ENCODE measurements at regions not wholly inside any gene's neighbourhood (a gene's known extent, or its start where the extent isn't known, plus 50 kb on each side); places are given as distances from the start of the nearest gene placed in this dataset.

DNA sequence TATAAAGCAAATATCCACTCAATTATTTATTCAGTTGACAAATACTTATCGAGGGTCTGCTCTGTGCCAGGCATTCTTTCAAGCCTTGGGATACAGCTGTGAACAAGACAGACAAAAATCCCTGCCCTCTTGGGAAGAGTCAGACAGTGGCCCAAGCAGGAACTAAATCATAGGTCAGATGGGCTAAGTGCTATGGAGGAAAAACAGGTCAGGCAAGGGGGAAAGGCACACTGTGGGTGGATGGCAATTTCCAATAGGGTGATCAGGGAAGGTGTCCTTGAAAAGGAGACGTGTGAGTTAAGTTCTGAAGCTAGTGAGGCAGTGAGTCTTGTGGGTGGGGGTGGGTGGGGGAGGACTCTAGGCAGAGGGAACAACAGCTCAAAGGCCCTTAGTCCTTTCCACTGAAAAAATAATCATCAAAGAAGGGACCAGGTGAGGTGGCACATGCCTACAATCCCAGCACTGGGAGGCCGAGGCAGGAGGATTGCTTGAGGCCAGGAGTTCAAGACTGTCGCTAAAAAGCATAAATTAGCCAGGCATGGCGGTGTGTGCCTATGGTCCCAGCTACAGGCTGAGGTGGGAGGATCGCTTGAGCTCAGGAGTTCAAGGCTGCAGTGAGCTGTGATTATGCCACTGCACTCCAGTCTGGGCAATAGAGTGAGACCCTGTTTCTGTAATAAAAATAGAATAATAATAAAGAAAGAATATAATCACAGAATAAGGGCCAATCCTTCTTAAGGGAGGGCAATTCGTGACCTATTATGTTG lies 95.2 kb upstream of the CPEB4 start:
- Mint-ChIP-seq H3K36me3 (ENCODE audit: unreplicated experiment) (peaks cover 6% of the 10 kb centered on the region), H3K27me3 (ENCODE audit: unreplicated experiment) (peaks cover 10% of the 10 kb centered on the region), H3K27ac (ENCODE audit: unreplicated experiment) (no peak overlapping the region), H3K9me3 (ENCODE audit: unreplicated experiment) (peaks cover 3% of the 10 kb centered on the region), H3K4me3 (ENCODE audit: unreplicated experiment) (no peak overlapping the region), H3K4me1 (ENCODE audit: low read depth, unreplicated experiment) (peaks cover 3% of the 10 kb centered on the region)
- no peak for TF ChIP-seq CTCF (IDR thresholded peaks at IDR 0.05; ENCODE audit: partially characterized antibody, unreplicated experiment)
- no peak for DNase-seq

- Mint-ChIP-seq H3K36me3 (ENCODE audit: unreplicated experiment) (peaks cover 6% of the 10 kb centered on the region), H3K27me3 (ENCODE audit: unreplicated experiment) (peaks cover 10% of the 10 kb centered on the region)
These were observed 94.3 kb upstream of the CPEB4 start for GRCh38 chr5:173793648-173794548.

DNA sequence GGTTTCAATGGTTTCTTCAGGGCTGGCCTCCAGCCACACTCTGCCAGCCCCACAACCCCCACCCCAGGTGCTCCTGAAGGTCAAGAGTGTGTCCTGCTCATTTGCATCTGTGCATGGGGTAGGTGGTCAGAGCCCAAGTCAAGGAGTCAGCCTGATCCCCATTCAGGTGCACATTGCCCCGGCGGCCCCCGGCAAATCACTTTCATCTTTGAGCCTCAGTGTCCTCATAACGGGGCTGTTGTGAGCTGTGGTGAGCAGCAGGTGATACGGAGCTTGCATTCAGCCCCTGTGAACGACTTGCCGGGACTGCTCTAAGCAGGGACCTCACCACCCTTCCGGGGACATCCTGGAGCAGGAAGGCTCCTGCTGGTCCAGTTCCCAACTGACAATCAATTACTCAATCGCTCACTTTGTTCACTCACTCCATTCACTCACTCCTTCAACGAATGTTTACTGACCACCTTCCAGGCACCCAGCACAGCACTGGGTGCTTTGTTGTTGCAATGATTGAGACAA lies 93.2 kb upstream of the CPEB4 start:
- no peak overlapping the region for H3K27ac Mint-ChIP-seq (ENCODE audit: unreplicated experiment)
- DNase-seq: no peak
- no peak overlapping the region for H3K4me3 Mint-ChIP-seq (ENCODE audit: unreplicated experiment)
- peaks cover 6% of the 10 kb centered on the region for H3K36me3 Mint-ChIP-seq (ENCODE audit: unreplicated experiment)
- peaks cover 3% of the 10 kb centered on the region for H3K9me3 Mint-ChIP-seq (ENCODE audit: unreplicated experiment)
- peaks cover 6% of the 10 kb centered on the region for H3K27me3 Mint-ChIP-seq (ENCODE audit: unreplicated experiment)
- H3K4me1 Mint-ChIP-seq (ENCODE audit: low read depth, unreplicated experiment): peaks cover 3% of the 10 kb centered on the region
- no peak for TF ChIP-seq CTCF (IDR thresholded peaks at IDR 0.05; ENCODE audit: partially characterized antibody, unreplicated experiment)

More at GRCh38 chr5:173793648-173794548, 94.3 kb upstream of the CPEB4 start:
- Mint-ChIP-seq H3K4me3 (ENCODE audit: unreplicated experiment) (no peak overlapping the region), H3K4me1 (ENCODE audit: low read depth, unreplicated experiment) (peaks cover 3% of the 10 kb centered on the region), H3K9me3 (ENCODE audit: unreplicated experiment) (peaks cover 3% of the 10 kb centered on the region), H3K27ac (ENCODE audit: unreplicated experiment) (no peak overlapping the region)
- TF ChIP-seq CTCF (IDR thresholded peaks at IDR 0.05; ENCODE audit: partially characterized antibody, unreplicated experiment): no peak
- DNase-seq: no peak

GRCh38 chr5:173795601-173796000 lies 92.5 kb upstream of the CPEB4 start:
- DNase-seq: no peak
- H3K27ac Mint-ChIP-seq (ENCODE audit: unreplicated experiment): no peak overlapping the region
- H3K4me3 Mint-ChIP-seq (ENCODE audit: unreplicated experiment): no peak overlapping the region
- H3K9me3 Mint-ChIP-seq (ENCODE audit: unreplicated experiment): peaks cover 3% of the 10 kb centered on the region
- peaks cover 6% of the 10 kb centered on the region for H3K36me3 Mint-ChIP-seq (ENCODE audit: unreplicated experiment)
- TF ChIP-seq CTCF (IDR thresholded peaks at IDR 0.05; ENCODE audit: partially characterized antibody, unreplicated experiment): no peak
- peaks cover 3% of the 10 kb centered on the region for H3K4me1 Mint-ChIP-seq (ENCODE audit: low read depth, unreplicated experiment)
- peaks cover 6% of the 10 kb centered on the region for H3K27me3 Mint-ChIP-seq (ENCODE audit: unreplicated experiment)
